HEK293 (cell line): ENCODE measurements at regions not wholly inside any gene's neighbourhood (a gene's known extent, or its start where the extent isn't known, plus 50 kb on each side); places are given as distances from the start of the nearest gene placed in this dataset.

Source experiments
- CTCF ChIA-PET: fragments of 350-600 bp; formaldehyde crosslinking; extraction: SDS; loops from one replicate; lab custom pipeline; 2021; ENCODE audit warnings: antibody characterized with exemption; lab: Yijun Ruan, JAX
- POLR2A ChIA-PET: fragments of 300-600 bp; formaldehyde crosslinking; extraction: SDS; loops from one replicate; lab custom pipeline; 2020; ENCODE audit warnings: antibody characterized with exemption, inconsistent platforms; lab: Yijun Ruan, JAX
- H3K27ac ChIP-seq: fragments of 200-500 bp; sonication (Bioruptor generic); 2 replicates; pipeline ENCODE4 v1.5.1; 2014; ENCODE audit warnings: low read depth, low read length, control low read depth, inconsistent platforms; ENCODE audit errors: extremely low read depth
- H3K36me3 ChIP-seq, 2 experiments: fragments of 200-500 bp in 1 of 2; sonication (Bioruptor generic) in 1 of 2; 1 replicate in 1 of 2; 2 replicates in 1 of 2; pipeline ENCODE4 v1.5.1; 2014 to 2017; ENCODE audit warnings: inconsistent platforms in 2 of 2, low read length in 2 of 2; ENCODE audit not compliant: control insufficient read depth in 2 of 2, insufficient read depth in 1 of 2
- H3K4me1 ChIP-seq: fragments of 200-500 bp; sonication (Bioruptor generic); 2 replicates; pipeline ENCODE4 v1.5.1; 2014; ENCODE audit warnings: mild to moderate bottlenecking, low read length, inconsistent platforms; ENCODE audit not compliant: control insufficient read depth, insufficient read depth
- H3K4me3 ChIP-seq: 2 replicates; pipeline ENCODE4 v1.5.1; 2011; ENCODE audit warnings: low read depth, mild to moderate bottlenecking, control low read depth, low read length, moderate library complexity
- H3K9me3 ChIP-seq: fragments of 200-500 bp; sonication (Bioruptor generic); 2 replicates; pipeline ENCODE4 v1.5.1; 2014; ENCODE audit warnings: low read depth, low read length, inconsistent platforms; ENCODE audit not compliant: control insufficient read depth, insufficient read depth
- EGR2 ChIP-seq: fragments of 450-650 bp; formaldehyde crosslinking; IDR thresholded peaks from 2 replicates; pipeline ENCODE4 v1.5.1; 2016; ENCODE audit warnings: low read depth, missing biosample characterization, missing genetic modification characterization
- FEZF1 ChIP-seq: fragments of 450-650 bp; formaldehyde crosslinking; IDR thresholded peaks from 2 replicates; pipeline ENCODE4 v1.5.1; 2016; ENCODE audit warnings: missing biosample characterization, missing genetic modification characterization
- HOXA7 ChIP-seq: sonication (generic); formaldehyde crosslinking; IDR thresholded peaks from 2 replicates; pipeline ENCODE4 v1.8.1; 2022; ENCODE audit warnings: missing genetic modification reagents, borderline replicate concordance
- HOXD13 ChIP-seq: sonication (generic); formaldehyde crosslinking; IDR thresholded peaks from 2 replicates; pipeline ENCODE4 v1.8.0; 2022; ENCODE audit warnings: missing genetic modification reagents, borderline replicate concordance
- PBX3 ChIP-seq: sonication (generic); formaldehyde crosslinking; IDR thresholded peaks from 2 replicates; pipeline ENCODE4 v1.8.1; 2022; ENCODE audit warnings: mild to moderate bottlenecking, moderate library complexity, missing genetic modification reagents
- WT1 ChIP-seq: fragments of 450-650 bp; formaldehyde crosslinking; IDR thresholded peaks from 2 replicates; pipeline ENCODE4 v1.5.1; 2016; ENCODE audit warnings: missing biosample characterization, missing genetic modification characterization
- ZBTB44 ChIP-seq: fragments of 450-650 bp; IDR thresholded peaks from 2 replicates; pipeline ENCODE4 v1.5.1; 2018; ENCODE audit warnings: missing biosample characterization, mild to moderate bottlenecking, missing genetic modification characterization
- ZBTB49 ChIP-seq: fragments of 450-650 bp; formaldehyde crosslinking; IDR thresholded peaks from 2 replicates; pipeline ENCODE4 v1.5.1; 2016; ENCODE audit warnings: missing biosample characterization, missing genetic modification characterization, low read depth
- ZNF114 ChIP-seq: fragments of 450-650 bp; formaldehyde crosslinking; IDR thresholded peaks from 2 replicates; pipeline ENCODE4 v1.5.0; 2017; ENCODE audit warnings: missing biosample characterization, missing genetic modification characterization
- ZNF174 ChIP-seq: fragments of 450-650 bp; formaldehyde crosslinking; IDR thresholded peaks from 2 replicates; pipeline ENCODE4 v1.5.0; 2017; ENCODE audit warnings: missing biosample characterization, mild to moderate bottlenecking, missing genetic modification characterization
- ZNF266 ChIP-seq: fragments of 450-650 bp; formaldehyde crosslinking; IDR thresholded peaks from 2 replicates; pipeline ENCODE4 v1.5.1; 2016; ENCODE audit warnings: missing biosample characterization, missing genetic modification characterization, low read depth
- ZNF513 ChIP-seq: fragments of 450-650 bp; IDR thresholded peaks from 2 replicates; pipeline ENCODE4 v1.5.1; 2018; ENCODE audit warnings: missing biosample characterization, missing genetic modification characterization
- ZNF561 ChIP-seq: fragments of 450-650 bp; IDR thresholded peaks from 2 replicates; pipeline ENCODE4 v1.5.1; 2018; ENCODE audit warnings: missing biosample characterization, missing genetic modification characterization, borderline replicate concordance
- ZNF623 ChIP-seq: fragments of 450-650 bp; formaldehyde crosslinking; IDR thresholded peaks from 2 replicates; pipeline ENCODE4 v1.5.1; 2016; ENCODE audit warnings: missing biosample characterization, missing genetic modification characterization
- ZNF670 ChIP-seq: fragments of 450-650 bp; formaldehyde crosslinking; IDR thresholded peaks from 2 replicates; pipeline ENCODE4 v1.5.1; 2016; ENCODE audit warnings: missing biosample characterization, missing genetic modification characterization, low read depth
- ZNF692 ChIP-seq: fragments of 450-650 bp; formaldehyde crosslinking; IDR thresholded peaks from 2 replicates; pipeline ENCODE4 v1.5.1; 2016; ENCODE audit warnings: missing biosample characterization, missing genetic modification characterization
- ZNF776 ChIP-seq: fragments of 450-650 bp; formaldehyde crosslinking; IDR thresholded peaks from 2 replicates; pipeline ENCODE4 v1.5.0; 2017; ENCODE audit warnings: missing biosample characterization, missing genetic modification characterization, borderline replicate concordance
- ZNF792 ChIP-seq: fragments of 450-650 bp; formaldehyde crosslinking; IDR thresholded peaks from 2 replicates; pipeline ENCODE4 v1.5.1; 2016; ENCODE audit warnings: missing biosample characterization, missing genetic modification characterization
- ZSCAN30 ChIP-seq: fragments of 450-650 bp; IDR thresholded peaks from 2 replicates; pipeline ENCODE4 v1.5.1; 2018; ENCODE audit warnings: missing biosample characterization, mild to moderate bottlenecking, missing genetic modification characterization, moderate library complexity

- Histone ChIP-seq H3K4me1 (no peaks in the 10 kb centered on the region), H3K27ac (no peak overlapping the region), H3K4me3 (no peak overlapping the region), H3K9me3 (no peaks in the 10 kb centered on the region), H3K36me3 (no peaks in the 10 kb centered on the region)
- no peak for TF ChIP-seq ZNF513 (tag by site-specific recombination)
- no peak for TF ChIP-seq ZNF114 (tag by site-specific recombination)
- TF ChIP-seq HOXD13 (CRISPR knock-in tag) = no peak
- CTCF ChIA-PET = interaction anchor here (0.7 kb wide), 1 partner anchor 88 kb away, joined by 3 read pairs; no protein-coding TSS in a partner anchor
- POLR2A ChIA-PET = no interaction called here
Measured at GRCh38 chr2:2926858-2927175, 450.8 kb downstream of the EIPR1 start.

- CTCF ChIA-PET = interaction anchor here (0.7 kb wide), 1 partner anchor 88 kb away, joined by 3 read pairs; no protein-coding TSS in a partner anchor
- no peak for TF ChIP-seq ZNF623 (tag by site-specific recombination)
- no peak for TF ChIP-seq ZNF692 (tag by site-specific recombination)
- TF ChIP-seq PBX3 = no peak
- TF ChIP-seq HOXA7 (CRISPR knock-in tag) = no peak
- TF ChIP-seq WT1 (tag by site-specific recombination) = no peak
- no peak for TF ChIP-seq ZNF174 (tag by site-specific recombination)
- no peak for TF ChIP-seq ZNF670 (tag by site-specific recombination)
- TF ChIP-seq ZNF561 (tag by site-specific recombination) = no peak
- no peak for TF ChIP-seq ZBTB49 (tag by site-specific recombination)
- no peak for TF ChIP-seq ZNF776 (tag by site-specific recombination)
- TF ChIP-seq, all 188 proteins: peak for 0
- no peak overlapping the region for H3K4me3 ChIP-seq
- no peaks in the 10 kb centered on the region for H3K4me1 ChIP-seq
- H3K36me3 ChIP-seq = no peaks in the 10 kb centered on the region
- POLR2A ChIA-PET = no interaction called here
- no peaks in the 10 kb centered on the region for H3K9me3 ChIP-seq
- H3K27ac ChIP-seq = no peak overlapping the region
Measured at GRCh38 chr2:2926009-2926857, 451.4 kb downstream of the EIPR1 start.

- ChIA-PET CTCF (no interaction called here), POLR2A (no interaction called here)
- no peaks in the 10 kb centered on the region for H3K9me3 ChIP-seq
- TF ChIP-seq FEZF1 (tag by site-specific recombination) (no peak), ZSCAN30 (tag by site-specific recombination) (no peak), ZNF792 (tag by site-specific recombination) (no peak), ZBTB44 (tag by site-specific recombination) (no peak), ZNF266 (no peak), EGR2 (tag by site-specific recombination) (no peak)
- no peak overlapping the region for H3K27ac ChIP-seq
- H3K4me3 ChIP-seq = no peak overlapping the region
- H3K4me1 ChIP-seq = no peaks in the 10 kb centered on the region
- no peaks in the 10 kb centered on the region for H3K36me3 ChIP-seq
Measured at GRCh38 chr2:2922156-2922555, 455.5 kb downstream of the EIPR1 start.
